ENCODE measurements at regions not wholly inside any gene's neighbourhood (a gene's known extent, or its start where the extent isn't known, plus 50 kb on each side); places are given as distances from the start of the nearest gene placed in this dataset.

DNA sequence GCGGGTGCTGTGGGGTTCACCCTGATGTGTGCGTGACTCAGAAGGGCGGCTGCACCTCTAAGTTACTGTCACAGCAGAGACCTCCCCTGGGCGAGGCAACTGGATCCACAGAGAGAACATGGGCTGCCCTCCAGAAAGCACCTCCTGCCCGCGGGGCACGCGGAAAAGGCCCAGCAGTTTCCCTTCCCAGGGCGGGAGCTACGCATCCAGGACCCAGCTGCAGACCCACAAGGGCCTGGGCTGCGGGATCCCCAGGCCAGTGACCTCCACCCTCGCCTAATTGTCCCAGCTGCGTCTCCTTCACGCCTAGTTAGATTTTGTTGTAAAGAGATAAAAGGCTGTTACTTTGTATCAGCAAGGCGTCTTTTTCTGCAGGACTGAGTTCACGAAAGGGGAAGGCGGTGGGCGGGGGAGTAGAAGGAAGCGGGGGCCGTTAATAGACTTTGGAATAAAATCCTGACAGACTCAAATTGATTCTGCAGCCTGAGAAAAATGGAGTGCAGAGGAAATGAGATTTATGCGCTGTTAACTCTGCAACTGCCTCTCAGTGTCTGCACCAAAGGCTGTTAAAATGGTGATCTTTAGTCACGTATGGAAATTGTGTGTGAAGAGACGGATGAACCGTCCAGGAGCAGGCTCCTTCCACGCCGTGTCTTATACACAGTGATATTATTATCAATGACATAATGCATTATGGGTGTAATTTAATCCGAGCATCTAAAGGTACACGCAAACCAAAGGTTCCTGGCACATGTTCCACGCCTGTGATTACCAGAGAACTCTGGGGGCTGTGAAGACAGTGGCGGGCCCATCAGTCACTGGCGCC is 65.9 kb upstream of the FBRSL1 start:
- DNase-seq, result no peak

DNA sequence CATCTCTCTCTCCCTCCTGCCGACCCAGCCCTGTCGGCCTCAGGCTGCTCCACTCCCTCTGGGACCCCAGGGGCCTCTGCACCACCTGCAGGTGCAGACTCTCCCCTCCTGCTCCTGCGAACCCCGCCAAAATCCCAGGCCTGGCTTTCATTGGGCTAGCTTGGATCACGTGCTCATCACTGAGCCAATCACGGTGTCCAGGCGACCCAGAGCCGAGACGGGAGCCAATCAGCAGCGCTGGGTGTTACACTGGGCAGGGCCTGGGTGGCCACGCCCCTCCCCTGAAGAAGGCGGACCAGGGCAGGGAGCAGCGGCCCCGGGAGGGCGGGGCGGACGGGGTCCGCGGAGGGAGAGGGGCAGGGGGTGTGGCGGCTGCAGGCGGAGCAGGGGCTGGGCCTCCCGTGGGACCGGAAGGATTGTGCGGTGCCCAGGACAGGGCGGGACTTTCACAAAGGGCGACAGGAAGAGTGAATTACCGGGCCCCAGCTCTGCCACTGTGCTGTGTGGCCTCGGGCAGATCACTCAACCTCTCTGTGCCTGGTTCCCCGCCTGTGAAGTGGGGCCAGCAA is 66.6 kb upstream of the FBRSL1 start:
- DNase-seq, result no peak

DNA sequence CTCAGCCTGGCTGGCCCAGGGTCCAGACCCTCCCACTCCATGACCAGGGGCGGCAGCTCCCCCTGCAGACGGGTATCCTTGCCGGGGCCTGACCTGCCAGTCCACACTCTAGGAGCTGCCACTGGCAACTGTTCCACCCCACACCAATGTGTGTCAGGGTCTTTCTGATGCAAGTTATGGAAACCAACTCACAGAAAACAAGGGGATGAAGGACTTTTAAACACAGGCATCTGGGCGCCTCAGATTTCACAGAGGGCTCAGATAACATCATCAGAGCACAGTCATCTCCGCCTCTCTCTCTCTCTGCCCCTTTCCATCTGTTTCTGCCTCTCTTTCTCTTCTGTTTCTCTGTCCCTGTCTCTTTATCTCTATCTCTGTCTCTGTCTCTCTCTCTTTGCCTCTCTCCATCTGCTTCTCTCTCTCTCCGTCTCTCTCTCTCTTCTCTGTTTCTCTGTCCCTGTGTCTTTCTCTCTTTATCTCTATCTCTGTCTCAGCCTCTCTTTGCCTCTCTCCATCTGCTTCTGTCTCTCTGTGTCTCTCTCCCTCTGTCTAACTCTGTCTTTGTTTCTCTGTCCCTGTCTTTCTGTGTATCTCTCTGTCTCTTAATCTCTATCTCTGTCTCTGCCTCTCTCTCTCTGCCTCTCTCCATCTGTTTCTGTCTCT is 67.4 kb upstream of the FBRSL1 start:
- no peak for DNase-seq

DNA sequence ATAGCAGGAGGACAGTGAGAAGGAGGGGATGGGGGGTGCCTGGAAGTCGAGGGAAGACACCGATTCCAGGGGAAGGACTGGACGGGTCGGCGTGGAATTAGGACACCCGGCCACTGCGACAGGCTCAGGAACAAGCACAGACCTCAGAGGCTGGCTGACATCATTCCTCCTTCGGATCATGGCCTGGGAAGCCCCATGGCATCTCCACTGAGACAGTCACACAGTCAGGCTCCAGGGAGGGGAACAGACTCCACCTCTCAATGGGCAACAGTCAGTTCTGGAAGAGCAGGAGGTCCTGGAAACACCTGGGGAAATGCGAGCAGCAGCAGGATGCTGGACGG is 67.9 kb upstream of the FBRSL1 start:
- no peak for DNase-seq

DNA sequence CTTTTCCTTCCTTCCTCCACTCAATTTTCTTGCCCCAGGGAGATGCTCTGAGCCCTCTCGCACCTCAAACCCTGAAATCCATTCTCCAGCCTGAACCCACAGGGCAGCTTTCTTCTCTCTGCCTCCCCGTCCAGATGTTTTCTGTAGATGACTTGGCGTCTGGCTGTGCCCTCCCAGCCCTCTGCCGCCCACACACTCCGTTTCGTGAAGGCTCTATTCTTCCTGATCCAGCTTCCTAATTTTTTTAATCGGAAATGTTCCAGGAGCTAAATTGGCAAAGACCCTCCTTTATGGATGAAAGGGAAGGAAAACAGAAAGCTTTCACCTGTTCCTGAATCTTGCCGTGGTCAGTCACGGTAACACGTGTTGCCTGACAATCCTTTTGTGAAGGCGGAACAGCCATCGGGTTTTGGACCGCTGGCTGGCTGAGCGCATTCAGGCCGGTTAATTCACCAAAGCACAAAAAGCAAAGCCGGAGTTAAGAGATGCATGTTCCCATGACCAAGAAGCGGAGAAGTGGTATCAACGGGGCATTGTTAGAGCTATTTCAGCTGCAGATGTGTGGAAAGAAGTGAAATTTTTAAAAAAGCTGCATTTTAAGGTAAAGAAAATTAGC is 70.2 kb upstream of the FBRSL1 start:
- DNase-seq, result no peak

DNA sequence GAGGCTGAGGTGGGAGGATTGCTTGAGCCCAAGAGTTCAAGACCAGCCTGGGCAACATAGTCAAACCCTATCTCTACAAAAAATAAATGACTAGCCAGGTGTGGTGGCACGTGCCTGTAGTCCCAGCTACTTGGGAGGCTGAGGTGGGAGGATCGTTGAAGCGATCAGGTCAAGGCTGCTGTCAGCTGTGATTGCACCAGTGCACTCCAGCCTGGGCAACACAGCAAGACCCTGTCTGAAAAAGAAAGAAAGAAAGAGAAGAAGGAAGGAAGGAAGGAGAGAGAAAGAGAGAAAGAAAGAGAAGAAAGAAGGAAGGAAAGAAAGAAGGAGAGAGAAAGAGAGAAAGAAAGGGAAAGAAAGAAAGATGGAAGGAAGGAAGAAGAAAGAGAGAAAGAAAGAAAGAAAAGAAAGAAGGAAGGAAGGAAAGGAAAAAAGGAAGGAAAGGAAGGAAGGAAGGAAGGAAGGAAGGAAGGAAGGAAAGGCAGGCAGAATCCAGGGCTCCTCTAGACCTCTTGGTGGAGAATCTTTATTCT is 71.5 kb upstream of the FBRSL1 start:
- no peak for DNase-seq

DNA sequence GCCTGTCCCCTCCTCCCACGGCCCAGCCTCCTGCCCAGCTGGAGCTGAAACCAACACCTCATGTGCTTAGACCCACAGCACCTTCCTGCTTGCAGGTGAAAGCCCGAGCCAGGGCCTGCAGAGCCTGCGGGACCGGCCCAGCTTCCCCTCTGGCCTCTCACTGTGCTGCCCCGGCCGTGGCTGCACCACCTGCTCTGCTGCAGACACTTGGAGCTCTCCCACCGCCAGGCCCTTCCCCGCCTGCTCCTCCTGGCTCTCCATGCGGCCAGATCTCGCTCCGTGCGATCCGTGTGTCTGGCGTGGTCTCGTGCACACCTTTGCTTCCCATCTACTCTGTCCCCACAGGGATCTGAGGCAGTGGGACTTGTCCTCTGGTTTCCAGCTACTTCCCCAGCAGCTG is 72.2 kb upstream of the FBRSL1 start:
- DNase-seq, result no peak

DNA sequence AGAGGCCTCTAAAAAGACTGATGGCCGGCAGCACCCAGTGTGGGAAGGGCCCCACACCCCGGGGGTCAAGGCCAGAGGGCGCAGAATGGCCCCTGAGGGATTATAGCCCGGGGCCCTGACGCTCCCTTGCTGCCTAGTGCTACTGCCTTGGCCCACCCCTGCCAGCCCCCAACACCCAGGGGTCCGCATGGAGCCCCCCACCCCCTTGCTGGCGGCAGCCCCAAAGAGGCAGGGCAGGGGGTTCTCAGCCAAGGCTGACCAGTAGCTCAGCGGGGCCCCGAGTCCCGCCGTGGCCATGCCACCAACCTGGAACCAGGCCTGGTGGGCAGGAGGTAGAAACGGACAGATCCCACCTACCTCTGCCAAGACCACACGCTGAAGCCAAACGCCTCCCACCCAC is 73.1 kb upstream of the FBRSL1 start:
- no peak for DNase-seq

DNA sequence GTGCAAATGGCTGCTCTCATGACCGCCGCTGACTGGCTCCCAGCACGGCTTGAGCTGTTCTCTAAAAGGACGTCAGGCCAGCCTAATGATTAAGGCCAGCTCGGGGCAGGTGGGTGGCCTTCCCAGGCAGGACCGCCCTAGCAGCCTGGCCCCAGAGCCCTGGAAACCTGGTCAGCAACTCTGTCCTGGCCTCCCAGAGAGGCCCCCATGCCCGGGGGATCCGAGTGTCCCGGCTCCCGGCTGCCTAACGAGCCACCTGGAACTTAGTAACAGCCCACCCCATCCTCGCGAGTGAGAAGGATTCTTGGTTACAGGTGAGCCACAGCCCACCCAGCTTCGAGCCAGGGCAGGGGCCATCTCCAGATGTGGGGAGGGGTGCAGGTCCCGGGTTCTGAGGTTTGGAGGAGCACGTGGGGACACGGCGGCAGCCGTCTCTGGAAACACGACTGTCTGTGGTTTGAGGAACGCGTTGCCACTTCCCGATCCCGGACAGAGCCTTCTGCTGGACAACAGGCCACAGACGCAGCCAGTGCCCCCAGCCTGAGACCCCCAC is 73.8 kb upstream of the FBRSL1 start:
- DNase-seq, result no peak

DNA sequence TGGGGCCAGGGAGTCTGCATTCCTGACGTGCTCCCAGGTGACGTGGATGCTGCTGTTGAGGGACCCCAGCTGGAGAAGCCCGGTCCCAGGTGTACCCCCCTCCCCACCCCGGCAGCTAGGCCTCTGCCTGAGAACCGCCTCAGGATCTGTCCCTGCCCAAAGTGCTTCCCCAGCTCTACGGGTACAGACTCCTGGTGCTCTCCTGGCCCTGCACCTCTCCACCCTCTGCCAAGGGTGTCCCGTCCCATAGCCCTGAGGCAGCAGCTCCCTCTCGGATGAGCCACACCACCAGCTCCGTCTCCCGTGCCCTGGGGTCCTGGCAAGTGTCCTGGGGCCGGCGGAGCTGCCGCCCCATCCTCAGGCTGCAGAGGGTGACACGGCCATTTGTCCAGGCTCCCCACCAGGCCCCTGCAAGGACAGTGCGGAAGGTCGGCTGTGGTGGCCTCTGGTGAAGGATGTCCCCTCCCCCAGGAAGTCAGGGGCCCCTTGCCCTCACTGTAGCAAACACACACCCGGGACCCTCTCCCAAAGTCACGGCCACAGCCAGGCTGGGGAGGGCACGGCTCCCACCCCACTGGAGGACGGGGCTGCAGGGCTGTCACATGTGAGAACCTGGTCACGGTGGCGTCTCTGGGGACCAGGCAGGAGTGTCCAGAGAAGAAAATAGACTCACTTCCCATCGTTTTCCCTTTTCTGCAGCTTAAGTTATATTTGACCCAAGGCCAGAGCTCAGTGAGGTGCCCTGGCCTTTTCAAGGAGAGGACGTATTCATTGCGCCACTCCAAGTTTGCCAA is 74.4 kb upstream of the FBRSL1 start:
- DNase-seq, result no peak

DNA sequence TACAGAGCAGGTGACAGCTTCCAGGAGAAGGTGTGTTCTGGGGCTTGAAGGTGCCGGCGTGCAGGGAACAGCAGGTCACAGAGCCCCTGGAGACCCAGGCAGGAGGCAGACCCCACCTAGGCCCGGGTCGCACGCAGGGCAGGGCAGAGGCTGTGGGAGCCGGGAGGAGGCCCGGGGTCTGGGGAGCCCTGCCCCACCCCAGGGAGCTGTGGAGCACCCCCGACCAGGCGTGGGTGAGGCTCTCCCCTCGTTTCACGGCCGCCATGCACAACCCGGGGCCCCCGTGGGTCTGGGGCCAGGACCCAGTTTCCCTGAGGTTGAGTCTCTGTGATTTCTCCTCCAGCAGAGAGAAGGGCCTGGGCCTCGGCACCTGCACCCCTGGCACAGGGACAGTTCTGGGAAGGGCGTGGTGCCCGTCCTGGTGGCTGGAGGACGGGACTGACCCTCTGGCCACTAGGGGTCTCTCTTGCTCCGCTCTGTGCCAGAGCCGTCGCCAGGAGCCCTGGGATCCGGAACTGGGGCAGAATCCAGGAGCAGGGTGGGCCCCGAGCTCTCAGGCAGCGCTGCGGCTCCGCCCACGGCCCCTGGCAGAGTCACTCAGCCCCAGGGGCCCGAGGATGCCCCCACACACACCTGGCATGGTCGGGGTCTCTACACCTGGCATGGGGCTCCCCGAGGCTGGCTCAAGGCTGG is 75.2 kb upstream of the FBRSL1 start:
- DNase-seq, result no peak

DNA sequence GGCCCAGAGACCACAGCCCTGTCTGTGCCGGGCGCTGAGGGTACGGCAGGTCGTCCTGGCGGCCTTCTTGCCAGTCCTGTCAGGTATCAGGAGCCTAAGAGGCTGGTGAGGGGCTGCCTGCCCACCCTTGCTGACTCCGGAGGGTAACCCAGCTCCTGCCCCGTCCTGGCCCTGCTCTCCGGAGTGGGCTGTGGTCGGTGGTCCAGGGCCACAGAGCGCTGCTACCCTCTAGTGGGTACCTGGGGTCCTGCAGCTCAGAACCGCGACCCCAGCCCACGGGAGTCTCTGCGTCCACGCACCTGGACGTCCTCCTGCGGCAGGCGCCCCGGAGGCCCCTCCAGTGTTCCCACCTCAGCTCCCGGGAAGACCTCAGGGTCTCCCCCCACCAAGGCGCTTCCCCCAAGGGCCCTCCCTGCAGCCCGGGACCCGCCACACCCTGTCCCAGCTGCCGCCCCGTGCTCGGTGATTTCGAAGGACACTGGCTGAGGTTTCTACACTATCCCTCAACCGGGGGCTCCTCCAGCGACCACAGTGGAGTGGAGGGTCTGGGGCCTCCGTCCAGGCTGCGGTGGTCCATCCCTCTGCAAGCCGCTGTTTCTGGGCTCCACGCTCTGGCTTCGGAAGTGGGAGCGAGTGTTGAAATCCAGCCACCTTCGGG is 75.9 kb upstream of the FBRSL1 start:
- no peak for DNase-seq

DNA sequence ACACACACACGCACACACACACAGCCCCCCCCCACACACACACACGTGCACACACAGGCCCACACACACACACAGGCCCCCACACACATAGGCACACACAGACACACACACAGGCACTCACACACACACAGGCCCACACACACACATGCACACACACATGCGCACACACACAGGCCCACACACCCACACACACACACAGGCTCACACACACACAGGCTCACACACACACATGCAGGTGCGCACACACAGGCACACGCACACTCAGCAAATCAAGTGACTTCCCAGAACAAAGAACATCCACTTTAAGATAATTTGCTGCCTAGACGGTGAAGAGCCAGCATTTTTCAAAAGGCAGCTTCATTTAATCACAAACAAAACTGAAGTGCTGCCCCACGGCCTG is 78.5 kb upstream of the FBRSL1 start:
- DNase-seq, result no peak

DNA sequence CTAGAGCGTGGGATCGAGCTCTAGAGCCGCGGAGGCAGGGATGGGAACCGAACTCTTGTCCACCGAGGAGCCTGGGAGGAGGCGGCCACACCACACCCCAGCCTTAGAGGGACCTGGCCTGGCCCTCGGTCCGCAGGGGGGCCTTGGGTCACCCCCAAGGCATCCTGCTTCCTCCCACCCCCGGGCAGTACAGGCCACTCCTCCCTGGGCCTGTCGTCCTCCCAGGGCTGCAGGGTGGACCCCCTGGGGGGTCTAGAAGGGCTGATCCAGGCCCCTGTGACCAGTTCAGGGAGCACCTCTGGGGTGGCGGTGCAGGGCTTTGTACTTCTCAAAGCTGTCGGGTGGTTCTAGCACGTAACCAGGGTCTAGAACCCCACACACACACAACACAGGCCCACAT is 79.1 kb upstream of the FBRSL1 start:
- DNase-seq, result no peak

DNA sequence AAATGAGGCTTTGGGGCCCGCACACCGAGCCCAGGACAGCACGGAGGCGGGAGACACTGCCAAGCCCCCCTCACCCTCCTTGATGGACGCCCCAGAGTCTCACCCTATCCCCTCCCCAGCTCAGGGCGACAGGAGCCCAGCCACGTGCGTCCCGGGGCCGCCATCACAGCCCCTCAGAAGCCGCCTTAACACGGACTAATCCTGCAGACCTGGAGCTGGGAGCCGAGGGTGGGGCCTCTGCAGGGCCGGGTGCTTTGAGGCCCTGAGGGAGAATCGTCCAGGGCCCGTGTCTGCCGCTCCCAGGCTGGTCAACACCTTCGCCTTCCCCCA is 79.7 kb upstream of the FBRSL1 start:
- no peak for DNase-seq

DNA sequence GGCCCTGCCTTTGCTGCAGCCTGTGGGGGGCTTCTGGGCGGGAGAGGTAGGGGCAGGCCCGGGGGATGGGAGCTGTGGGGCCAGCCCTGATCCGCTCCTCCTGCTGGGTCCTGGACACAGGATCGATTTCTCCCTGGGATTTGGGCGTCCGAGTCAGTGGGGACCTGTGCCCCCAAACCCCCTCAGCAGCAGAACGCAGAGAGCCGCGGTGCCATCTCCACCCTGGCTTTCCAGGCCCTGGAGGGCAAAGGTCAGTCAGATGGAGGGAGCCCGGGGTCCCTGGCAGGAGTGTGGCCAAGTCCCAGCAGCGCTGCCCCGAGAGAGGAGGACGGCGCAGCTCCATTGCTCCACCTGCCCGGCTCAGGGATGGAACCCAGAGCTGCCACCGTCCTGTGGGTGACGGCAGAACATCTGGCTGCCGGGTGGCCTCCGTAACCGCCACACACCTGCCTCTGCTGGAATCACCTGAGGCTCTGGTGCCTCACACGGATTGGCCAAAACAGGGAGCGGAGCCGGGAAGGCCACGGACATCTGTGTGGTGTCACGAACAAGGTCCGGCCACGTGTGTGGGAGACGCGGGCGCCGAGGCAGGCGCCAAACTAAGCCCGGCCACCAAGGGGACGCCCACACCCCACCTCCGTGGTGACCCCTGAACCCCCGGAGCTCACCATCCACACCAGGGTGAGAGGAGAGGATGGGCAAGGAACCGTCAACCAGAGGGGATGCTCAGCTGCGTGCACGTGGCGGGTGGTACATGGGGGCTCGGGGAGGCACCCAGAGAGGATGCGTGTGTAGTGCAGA is 80.3 kb upstream of the FBRSL1 start:
- DNase-seq, result no peak

DNA sequence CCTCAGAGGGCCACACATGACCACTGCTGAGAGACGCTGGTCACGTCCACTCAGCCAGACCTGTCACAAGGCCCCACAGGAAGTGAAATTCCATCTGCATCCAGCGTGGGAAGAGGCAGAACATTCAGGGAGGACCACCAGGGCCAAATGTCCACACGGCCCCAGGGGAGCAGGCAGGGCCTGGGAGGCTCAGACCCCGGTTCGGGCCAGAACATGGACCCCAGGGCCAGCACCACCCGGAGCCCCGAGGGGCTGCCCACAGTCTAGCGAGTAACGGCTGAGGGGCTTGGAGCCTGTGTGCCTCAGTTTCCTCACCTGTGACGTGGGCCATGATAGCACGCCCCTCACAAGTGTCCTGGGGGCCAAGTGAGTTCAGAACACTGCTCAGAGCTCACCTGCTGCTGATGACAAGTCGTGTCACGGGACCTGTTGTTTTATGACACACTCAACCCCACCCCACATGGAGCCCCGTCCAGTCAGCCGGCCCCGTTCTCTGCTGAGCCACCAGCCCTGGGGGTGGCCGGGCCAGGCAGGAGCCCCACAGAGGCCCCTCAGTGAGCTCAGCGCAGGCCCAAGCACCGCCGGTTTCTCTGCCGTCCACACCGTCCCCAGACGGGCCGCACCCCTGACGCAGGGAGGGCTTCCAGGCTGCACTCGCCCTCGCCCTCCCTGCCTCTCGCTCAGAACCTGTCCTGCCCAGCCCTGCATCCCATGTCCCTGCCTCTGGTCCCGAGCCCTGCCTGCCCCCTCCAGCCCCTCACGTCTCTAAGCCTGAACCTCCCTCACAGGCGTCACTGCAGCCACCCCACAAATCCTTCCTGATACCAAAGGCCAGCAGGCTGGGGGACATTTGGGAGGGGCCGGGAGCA is 79.5 kb upstream of the GALNT9 start:
- DNase-seq, result no peak

DNA sequence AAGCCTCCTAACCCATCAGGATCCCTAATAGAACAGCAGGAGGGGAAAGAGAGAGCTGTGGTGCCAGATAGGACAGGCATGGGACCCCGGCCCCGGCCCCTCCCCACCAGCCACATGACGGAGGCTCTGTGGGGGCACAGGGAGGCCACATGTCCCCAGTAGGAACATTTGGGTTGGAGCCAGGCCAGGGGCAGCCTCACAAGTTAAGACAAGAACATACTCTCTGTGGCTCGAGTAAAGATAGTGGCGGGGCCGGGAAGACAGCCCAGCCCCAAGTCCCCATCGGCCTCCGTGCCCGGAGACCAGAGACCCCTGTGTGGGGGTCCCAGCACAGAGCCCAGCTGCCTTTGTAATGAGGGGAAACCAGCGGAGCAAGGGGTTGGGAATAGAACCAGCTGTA is 78.6 kb upstream of the GALNT9 start:
- DNase-seq, result no peak

DNA sequence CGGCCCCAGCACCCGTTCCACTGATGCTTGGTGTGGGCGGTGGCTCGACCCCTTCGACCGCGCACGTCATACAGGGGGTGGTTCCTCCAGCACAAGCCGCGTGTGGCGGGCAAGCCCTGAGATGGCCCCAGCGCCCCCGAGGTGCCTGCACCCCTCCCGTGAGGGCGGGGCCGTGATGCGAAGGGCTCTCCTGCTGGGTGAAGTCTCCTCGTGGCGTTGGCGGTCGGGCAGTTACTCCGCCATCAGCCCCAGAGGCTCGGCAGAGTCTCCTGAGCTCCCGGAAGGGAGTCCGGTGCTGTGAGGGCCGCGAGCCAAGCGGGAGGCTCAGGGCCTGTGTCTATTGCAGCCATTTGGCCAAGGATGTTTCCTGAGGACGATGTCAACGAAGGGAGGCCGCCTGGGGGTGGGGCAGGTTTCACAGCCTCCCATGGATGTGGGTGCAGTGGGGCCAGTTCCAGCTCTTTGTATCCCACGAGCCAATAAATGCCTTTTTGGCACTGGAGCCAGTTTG is 78.1 kb upstream of the GALNT9 start:
- DNase-seq, result no peak

Measured in NCI-H524 treated with DMSO at 0.1 percent for 48 hours (cell line).